ENCODE measurements at regions not wholly inside any gene's neighbourhood (a gene's known extent, or its start where the extent isn't known, plus 50 kb on each side); places are given as distances from the start of the nearest gene placed in this dataset.
A peak's percentile ranks its signal among the peaks of the same experiment; 100 is the strongest.

GRCh38 chr10:120313715-120314114 is 143.3 kb upstream of the PLPP4 start:
- no peak for DNase-seq

DNA sequence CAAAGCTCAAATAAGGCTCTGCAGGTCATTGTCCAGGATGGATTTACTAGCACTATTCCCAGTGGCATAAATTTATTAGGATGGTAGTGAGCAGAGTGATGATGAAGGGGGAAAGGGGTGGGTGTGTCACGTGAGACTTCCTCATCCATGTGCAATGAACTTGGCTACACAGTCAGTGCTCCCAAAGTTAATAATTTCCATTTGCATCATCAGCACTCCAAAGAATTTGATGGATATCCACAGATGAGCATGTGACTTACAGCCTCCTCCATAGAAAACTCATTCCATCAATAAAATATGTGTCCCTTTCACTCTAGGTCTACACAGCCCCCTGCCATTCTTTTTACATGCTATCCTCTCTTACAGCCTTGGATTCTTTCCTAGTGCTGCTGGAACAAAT is 142.6 kb upstream of the PLPP4 start:
- DNase-seq: no peak

DNA sequence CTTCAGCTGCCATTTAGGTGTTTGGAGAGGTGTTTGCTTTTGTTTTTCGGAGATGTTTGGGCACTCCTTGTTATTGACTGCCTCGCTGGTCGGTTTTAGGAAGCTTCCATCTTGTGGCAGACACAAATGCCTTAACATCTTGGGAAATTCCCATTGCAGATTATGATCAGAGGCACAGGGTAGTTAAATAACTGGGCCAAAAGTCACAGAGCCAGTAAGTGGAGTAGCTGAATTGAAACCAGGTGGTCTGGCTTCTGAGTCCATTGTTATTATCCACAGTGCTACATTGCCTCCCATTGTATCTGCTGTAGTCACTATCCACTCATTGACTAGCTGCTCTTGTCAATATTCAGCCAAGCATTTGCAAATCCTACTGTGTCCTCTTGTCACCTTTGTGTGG is 138.2 kb upstream of the PLPP4 start:
- no peak for DNase-seq

GRCh38 chr10:120327675-120328074 is 129.4 kb upstream of the PLPP4 start:
- no peak for DNase-seq

DNA sequence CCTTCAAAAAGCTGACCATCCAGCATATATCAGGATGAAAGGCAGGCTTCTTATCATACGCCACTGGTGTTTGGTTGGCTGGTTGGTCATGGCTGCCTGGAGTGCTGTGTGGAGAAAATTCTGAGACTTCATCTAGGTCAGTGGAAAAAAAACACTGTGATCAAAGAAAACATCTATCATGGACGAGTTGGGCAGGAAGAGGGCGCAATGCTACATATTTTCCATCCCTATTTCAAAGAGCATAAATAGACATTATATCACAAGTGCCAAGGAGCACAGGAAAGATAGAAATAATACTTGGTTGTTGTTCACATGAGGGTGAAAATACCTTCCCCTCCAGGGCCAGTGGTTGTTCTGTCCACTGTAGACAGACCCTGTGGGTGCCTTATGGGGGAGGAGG is 128.4 kb upstream of the PLPP4 start:
- no peak for DNase-seq

GRCh38 chr10:120335553-120335952 is 121.5 kb upstream of the PLPP4 start:
- DNase-seq: no peak

GRCh38 chr10:120336306-120336910 is 120.6 kb upstream of the PLPP4 start:
- no peak for DNase-seq

DNA sequence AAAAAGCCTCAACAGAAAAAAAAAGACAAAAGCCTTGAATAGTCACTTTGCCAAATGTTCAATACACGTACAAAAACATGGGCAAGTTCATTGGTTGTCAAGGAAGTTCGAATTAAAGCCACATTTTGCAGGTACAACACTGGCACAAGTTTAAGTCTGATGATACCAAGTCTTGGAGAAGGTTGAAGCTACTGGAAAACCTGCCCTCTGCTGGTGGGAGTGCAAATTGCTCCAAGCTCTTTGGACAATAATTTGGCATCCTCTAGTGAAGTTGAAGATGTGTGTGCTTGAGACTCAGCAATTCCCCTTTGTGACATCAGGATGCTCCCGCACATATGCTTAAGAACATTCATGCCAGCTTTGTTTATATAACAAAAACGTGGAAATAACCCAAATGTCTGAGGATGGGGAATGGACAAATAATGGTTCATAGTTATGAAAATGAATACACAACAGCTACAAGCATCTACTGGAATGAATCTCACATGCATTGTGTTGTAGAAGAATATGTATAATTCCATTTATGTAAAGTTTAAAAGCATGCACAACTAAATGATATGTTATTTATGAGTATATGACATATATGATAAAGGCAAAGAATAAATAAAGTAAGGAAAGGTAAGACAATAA is 120.0 kb upstream of the PLPP4 start:
- peak; percentile 40 for DNase-seq

- DNase-seq: no peak
Observed at GRCh38 chr10:120342115-120342714, 114.8 kb upstream of the PLPP4 start.

GRCh38 chr10:120345186-120345585 is 111.8 kb upstream of the PLPP4 start:
- DNase-seq: no peak

- no peak for DNase-seq
Observed at GRCh38 chr10:120347644-120348043, 109.4 kb upstream of the PLPP4 start.

DNA sequence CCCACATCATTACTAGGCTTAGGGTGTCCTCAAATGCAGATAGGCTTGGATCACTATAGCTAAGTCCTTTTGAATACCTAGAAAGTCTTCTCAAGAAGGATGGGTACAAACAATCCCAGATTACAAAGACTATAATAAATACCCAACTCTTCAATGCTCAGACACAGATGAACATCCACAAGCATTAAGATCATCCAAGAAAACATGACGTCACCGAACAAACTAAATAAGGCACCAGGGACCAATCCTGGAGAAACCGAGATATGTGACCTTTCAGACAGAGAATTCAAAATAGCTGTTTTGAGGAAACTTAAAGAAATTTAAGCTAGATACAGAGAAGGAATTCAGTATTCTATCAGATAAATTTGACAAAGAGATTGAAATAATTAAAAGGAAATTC is 108.0 kb upstream of the PLPP4 start:
- DNase-seq: no peak

DNA sequence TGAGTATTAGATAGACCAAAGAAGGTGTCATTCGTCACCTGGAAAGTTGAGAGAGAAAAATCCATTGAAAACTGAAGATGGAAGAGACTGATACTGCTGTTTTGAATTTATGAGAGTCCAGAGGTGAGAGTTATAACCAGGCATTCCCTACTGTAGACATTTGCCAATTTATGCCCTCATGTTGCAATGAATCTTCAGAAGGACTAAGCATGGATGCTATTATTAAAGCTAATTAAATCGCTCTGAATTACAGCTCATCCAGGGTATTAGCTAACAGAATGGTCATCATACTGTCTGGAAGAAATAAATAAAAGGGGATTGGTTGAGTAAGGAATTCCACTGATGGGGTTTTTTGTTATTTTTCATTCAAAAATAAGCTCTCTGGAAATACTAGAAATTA is 101.6 kb upstream of the PLPP4 start:
- no peak for DNase-seq

GRCh38 chr10:120360571-120360970 is 96.5 kb upstream of the PLPP4 start:
- DNase-seq: no peak

- DNase-seq: no peak
Observed at GRCh38 chr10:120365872-120366271, 91.2 kb upstream of the PLPP4 start.

- DNase-seq: no peak
Observed at GRCh38 chr10:120367341-120367740, 89.7 kb upstream of the PLPP4 start.

GRCh38 chr10:120368338-120368737 is 88.7 kb upstream of the PLPP4 start:
- no peak for DNase-seq

DNA sequence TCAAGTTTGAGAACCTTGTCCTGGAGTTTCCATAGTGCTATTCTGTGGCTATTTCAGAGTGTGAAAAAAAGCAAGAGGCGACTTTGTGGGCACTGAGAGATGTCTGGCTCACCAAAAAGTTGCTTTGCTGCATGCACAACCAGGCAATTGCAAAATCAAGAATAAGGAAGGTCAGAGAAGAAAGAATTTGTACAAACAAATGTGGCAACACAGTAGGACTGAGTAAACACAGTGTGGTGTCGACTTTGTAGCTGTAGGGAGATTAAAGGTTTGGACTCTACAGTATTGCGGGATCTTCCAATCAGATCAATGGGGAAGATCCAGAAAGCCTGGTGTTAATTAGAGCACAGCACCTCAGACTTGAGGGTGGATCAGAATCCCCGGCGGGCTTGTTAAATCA is 88.1 kb upstream of the PLPP4 start:
- no peak for DNase-seq

GRCh38 chr10:120369856-120370276 is 87.2 kb upstream of the PLPP4 start:
- DNase-seq: no peak

DNA sequence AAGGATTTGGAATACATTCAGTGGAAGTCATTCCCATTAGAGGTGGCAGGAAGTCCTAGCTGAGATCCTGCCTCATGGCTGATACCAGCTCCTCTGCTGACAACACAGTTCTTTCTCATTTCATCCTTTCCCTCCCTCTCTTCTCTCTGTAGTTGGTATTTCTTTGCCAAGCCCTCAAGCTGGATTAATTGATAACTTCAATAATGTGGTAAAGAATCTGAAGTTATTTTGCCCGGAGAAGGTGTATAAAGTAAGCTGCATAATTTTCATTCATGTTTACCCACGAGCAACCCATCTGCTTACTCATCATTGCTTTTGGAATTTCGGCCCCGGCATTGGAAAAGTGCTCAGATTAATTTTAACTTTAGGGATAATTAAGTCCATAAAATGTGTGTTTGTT is 85.2 kb upstream of the PLPP4 start:
- DNase-seq: no peak

- no peak for DNase-seq
Observed at GRCh38 chr10:120372917-120373316, 84.1 kb upstream of the PLPP4 start.

- no peak for DNase-seq
Observed at GRCh38 chr10:120375666-120376065, 81.4 kb upstream of the PLPP4 start.

DNA sequence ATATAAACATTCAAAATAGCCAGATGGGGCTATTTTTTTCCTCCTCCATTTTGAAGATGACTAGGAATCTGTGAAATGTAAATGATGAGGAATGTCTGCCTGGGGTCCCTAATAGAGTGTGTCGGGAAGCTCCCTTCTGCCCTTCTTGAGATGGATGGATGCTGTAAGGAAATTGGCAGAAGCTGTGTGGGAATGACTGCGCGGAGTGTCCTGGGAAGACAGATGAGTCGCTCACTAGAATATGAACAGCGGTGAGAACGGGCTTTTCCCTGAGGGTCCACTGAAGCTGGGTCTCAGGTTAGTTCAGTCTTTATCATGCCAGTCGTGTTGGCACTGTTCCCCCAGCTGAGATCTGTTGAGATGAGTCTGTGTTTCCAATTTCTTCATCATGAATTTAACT is 75.1 kb upstream of the PLPP4 start:
- no peak for DNase-seq

DNA sequence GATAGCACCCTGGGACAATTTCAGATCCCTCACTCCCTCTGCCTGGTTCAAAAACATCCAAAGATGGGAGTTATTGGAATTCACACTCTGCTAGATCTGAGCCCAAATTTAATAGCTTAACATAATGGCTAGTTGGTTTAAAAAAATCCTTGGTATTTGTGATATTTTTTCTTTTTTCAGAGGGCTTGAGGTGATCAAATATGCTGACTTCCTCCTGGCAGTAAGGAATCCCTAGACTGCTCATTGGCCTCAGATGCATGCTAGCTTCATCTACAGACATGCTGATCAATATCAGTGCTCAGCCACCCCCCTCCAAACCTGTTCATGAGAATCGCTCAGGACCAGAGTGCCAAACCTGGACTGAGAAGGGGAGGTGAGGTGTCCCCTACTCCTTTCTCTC is 74.7 kb upstream of the PLPP4 start:
- DNase-seq: no peak

DNA sequence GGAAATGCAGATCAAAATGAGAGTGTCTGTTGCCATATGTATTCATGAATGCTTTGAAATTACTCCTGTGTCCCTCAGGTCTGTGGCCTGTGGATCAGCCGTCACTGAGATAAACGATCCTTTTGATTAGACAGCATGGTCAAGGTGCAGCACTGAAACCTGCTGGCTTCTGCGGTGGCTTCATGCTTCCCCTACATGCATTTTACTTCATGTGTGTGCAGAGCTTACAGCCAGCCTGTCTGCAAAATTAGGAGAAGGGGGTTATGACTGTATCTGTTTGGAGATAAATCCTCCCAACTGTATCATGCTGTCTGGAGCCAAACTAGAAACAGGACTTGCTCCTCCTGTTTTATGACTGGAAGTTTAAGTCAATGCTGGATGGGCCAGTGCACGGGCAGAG is 71.0 kb upstream of the PLPP4 start:
- DNase-seq: no peak
